LNCaP clone FGC (cell line): ENCODE measurements at regions not wholly inside any gene's neighbourhood (a gene's known extent, or its start where the extent isn't known, plus 50 kb on each side); places are given as distances from the start of the nearest gene placed in this dataset.

ENCODE experiments used
- DNase-seq: peaks from one replicate; pipeline ENCODE4 v3.0.0-alpha.2; 2011; ENCODE audit warnings: low read depth
- H3K4me3 ChIP-seq: 2 replicates; pipeline ENCODE4 v1.5.1; 2011; ENCODE audit warnings: mild to moderate bottlenecking, low read depth, low read length, control low read depth
- TF ChIP-seq, protein P1 (sequence below): IDR thresholded peaks from 2 replicates; pipeline ENCODE4 v1.5.1; 2012; ENCODE audit warnings: mild to moderate bottlenecking; ENCODE audit not compliant: control insufficient read depth, insufficient read depth; ENCODE audit errors: extremely low read depth

DNA sequence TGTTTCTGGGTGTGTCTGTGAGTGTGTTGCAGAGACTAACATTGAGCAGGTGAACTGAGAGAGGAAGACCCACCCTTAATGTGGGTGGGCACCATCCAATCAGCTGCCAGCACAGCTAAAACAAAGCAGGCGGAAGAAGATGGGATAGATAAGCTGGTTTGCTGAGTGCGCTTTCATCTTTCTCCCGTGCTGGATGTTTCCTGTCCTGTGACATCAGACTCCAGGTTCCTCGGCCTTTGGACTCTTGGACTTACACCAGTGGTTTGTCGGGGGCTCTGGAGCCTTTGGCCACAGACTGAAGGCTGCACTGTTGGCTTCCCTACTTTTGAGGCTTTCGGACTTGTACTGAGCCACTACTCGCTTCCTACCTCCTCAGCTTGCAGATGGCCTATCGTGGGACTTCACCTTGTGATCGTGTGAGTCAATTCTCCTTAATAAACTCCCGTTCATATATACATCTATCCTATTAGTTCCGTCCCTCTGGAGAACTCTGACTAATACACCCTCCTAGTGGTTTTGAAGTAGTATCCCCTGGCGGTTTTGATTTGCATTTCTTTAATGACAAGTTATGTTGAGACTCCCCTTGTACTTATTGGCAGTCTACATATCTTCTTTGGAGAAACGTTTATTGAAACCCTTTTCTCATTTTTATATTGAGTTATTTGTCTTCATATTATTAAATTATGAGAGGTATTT, 546.6 kb upstream of the TMPRSS15 start:
- TF ChIP-seq, protein P1, sequence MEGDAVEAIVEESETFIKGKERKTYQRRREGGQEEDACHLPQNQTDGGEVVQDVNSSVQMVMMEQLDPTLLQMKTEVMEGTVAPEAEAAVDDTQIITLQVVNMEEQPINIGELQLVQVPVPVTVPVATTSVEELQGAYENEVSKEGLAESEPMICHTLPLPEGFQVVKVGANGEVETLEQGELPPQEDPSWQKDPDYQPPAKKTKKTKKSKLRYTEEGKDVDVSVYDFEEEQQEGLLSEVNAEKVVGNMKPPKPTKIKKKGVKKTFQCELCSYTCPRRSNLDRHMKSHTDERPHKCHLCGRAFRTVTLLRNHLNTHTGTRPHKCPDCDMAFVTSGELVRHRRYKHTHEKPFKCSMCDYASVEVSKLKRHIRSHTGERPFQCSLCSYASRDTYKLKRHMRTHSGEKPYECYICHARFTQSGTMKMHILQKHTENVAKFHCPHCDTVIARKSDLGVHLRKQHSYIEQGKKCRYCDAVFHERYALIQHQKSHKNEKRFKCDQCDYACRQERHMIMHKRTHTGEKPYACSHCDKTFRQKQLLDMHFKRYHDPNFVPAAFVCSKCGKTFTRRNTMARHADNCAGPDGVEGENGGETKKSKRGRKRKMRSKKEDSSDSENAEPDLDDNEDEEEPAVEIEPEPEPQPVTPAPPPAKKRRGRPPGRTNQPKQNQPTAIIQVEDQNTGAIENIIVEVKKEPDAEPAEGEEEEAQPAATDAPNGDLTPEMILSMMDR: no peak
- no peak for DNase-seq

DNA sequence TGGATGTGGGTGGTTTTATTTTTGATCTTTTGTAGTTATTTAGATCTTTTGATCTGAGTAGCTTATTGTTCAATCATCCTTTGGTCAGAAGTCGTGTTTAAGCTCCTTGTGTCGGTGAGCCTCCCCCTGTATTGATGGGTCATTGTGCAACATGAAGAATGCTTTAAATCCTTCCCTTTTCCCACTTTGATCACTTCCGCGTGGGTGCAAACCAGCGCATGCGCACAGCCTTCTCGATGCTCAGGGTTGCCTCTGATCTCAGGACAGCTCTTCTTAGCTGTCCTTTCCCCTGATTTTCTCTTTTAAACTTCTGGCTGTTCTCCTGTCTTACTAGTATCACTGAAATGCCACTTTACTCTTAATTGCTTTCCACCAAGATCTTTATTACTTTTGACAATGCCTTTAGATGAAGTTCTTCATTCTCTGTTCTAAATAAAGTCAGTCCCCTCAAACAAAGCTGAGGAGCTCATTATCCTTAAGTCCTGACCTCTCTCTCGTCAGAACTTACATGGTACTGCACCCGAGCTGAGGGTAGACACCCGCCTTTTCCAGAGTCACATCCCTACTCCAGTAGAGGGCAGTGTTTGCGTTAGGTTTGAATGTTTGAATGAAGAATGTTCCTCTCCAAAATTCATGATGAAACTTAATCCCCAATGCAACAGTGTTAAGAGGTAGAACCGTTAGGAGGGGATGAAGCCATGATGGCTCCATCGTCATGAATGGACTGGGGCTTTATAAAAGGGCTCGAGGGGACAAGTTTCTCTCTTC, 547.9 kb upstream of the TMPRSS15 start:
- peak; percentile 13 for DNase-seq
- TF ChIP-seq, protein P1: peak; percentile 79
- H3K4me3 ChIP-seq: no peak overlapping the region

More for the DNA sequence above, 546.6 kb upstream of the TMPRSS15 start:
- no peak overlapping the region for H3K4me3 ChIP-seq

DNA sequence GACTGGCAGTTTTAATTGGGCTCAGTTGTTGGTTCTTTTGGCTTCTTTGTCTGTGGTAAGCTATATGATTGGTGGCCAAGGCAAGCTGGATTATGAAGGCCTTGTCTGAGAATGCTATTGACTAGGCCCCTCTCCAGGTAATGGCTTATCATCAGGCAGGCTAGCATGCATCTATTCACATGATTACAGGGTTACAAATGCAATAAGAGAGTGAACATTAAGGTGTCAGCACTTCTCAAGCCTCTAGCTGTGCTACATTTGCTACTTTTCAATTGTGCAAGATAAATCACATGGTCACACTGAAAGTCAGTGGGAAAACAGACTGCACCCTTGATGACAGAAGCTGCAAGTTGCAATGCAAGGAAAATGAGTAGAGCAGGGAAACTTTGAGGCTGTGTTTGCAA, 550.9 kb upstream of the TMPRSS15 start:
- no peak overlapping the region for H3K4me3 ChIP-seq
- no peak for DNase-seq
- TF ChIP-seq, protein P1: no peak

DNA sequence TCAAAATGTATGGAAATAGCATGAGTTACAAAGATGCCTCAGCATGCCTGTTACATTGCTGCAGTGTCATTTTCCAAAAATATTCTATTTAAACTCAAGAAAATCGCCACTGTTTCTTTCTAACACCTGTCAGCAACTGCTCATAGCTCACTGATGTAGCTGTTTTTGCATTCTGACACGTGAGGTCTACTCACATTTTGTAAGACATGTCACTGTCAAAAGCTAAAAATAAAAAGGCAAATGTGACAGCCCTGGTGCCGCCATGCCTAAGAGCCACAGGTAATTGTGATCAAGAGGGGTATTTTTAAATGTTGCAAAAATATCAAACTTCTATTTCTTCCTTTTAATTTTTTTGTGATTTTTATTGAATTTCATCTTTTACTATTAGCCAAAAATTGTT, 556.2 kb upstream of the TMPRSS15 start:
- TF ChIP-seq, protein P1: no peak
- H3K4me3 ChIP-seq: no peak overlapping the region
- DNase-seq: no peak

DNA sequence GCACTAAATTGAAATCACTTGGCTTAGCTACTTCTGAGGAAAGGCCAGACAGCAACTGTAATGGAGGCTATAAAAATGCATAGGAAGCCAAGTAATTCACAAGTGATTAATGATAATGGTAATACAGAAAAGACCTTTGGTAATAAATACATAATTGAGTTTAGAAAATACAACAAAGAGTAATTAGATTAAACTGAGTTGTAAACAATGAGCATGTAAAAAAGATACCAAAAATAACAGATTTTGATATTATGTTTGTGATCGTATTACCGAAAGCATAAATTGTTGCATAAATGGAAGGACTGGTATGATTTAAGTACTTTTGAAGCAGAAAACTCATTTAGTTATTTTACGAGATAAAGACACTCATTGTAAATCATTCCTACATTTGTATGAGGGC, 556.7 kb upstream of the TMPRSS15 start:
- DNase-seq: no peak
- TF ChIP-seq, protein P1: no peak
- no peak overlapping the region for H3K4me3 ChIP-seq

DNA sequence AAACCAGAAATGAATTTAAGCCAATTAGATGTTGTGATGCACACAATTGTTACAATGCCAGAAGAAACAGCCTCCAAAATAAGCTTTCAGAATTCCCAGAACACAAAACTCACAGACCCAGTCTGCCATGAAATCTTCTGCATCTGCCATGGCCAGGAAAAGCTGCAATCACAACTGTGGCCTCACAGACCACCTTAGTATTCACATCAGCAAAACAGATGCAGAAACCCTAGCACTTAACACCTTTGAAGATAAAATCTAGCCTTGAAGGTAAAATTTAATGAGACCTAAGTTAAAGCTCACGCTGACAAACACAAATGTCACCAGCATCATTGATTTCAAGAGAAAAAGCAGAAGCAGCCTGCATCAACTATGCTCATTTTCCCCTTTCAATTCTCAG, 566.8 kb upstream of the TMPRSS15 start:
- no peak overlapping the region for H3K4me3 ChIP-seq
- TF ChIP-seq, protein P1: no peak
- no peak for DNase-seq
